22Rv1 (cell line): ENCODE measurements at regions not wholly inside any gene's neighbourhood (a gene's known extent, or its start where the extent isn't known, plus 50 kb on each side); places are given as distances from the start of the nearest gene placed in this dataset.

Experiments used
- H3K27ac ChIP-seq: fragments of 450-650 bp; 2 replicates; pipeline ENCODE4 v1.5.1; 2017
- CTCF ChIP-seq: fragments of 450-650 bp; IDR thresholded peaks from 2 replicates; pipeline ENCODE4 v1.5.1; 2017; ENCODE audit warnings: mild to moderate bottlenecking
- ZFX ChIP-seq: fragments of 450-650 bp; IDR thresholded peaks from 2 replicates; pipeline ENCODE4 v1.6.1; 2017; ENCODE audit warnings: antibody characterized with exemption, borderline replicate concordance

GRCh38 chr2:188003800-188004199, 287.9 kb upstream of the GULP1 start:
- no peak overlapping the region for H3K27ac ChIP-seq
- TF ChIP-seq CTCF (no peak), ZFX (no peak)

GRCh38 chr2:188013767-188014166, 277.9 kb upstream of the GULP1 start:
- TF ChIP-seq CTCF (no peak), ZFX (no peak)
- no peak overlapping the region for H3K27ac ChIP-seq

GRCh38 chr2:188016917-188017316, 274.8 kb upstream of the GULP1 start:
- TF ChIP-seq ZFX (no peak), CTCF (no peak)
- no peak overlapping the region for H3K27ac ChIP-seq

- H3K27ac ChIP-seq, result no peak overlapping the region
- TF ChIP-seq CTCF, result no peak
- no peak for TF ChIP-seq ZFX
Observed at GRCh38 chr2:188022389-188022788, 269.3 kb upstream of the GULP1 start.

GRCh38 chr2:188023035-188023434, 268.6 kb upstream of the GULP1 start:
- no peak for TF ChIP-seq ZFX
- no peak for TF ChIP-seq CTCF
- no peak overlapping the region for H3K27ac ChIP-seq

GRCh38 chr2:188024811-188025210, 266.9 kb upstream of the GULP1 start:
- no peak overlapping the region for H3K27ac ChIP-seq
- TF ChIP-seq ZFX (no peak), CTCF (no peak)

GRCh38 chr2:188028739-188029138, 262.9 kb upstream of the GULP1 start:
- H3K27ac ChIP-seq, result no peak overlapping the region
- no peak for TF ChIP-seq CTCF
- no peak for TF ChIP-seq ZFX
